ENCODE measurements at regions not wholly inside any gene's neighbourhood (a gene's known extent, or its start where the extent isn't known, plus 50 kb on each side); places are given as distances from the start of the nearest gene placed in this dataset.

GRCh38 chrY:13869611-13870010, 116.7 kb downstream of the VCY start:
- no peak overlapping the region for H3K27ac Mint-ChIP-seq
- DNase-seq (ENCODE audit: low spot score) (no peak), ATAC-seq (no peak)
- peaks cover 11% of the 10 kb centered on the region; the same call in 1 of the 2 replicates for H3K4me1 Mint-ChIP-seq
- peaks cover 43% of the 10 kb centered on the region for H3K36me3 Mint-ChIP-seq
- H3K9me3 Mint-ChIP-seq, result no peaks in the 10 kb centered on the region
- H3K4me3 Mint-ChIP-seq, result no peak overlapping the region
- ChIA-PET POLR2A (no interaction called here), CTCF (no interaction called here)
- TF ChIP-seq HMGA2 (CRISPR knock-in tag; IDR thresholded peaks at IDR 0.05) (no peak), FOXK1 (CRISPR knock-in tag; IDR thresholded peaks at IDR 0.05) (no peak), GABPB1 (CRISPR knock-in tag; IDR thresholded peaks at IDR 0.05) (no peak), ZNF423 (CRISPR knock-in tag; IDR thresholded peaks at IDR 0.05) (no peak), PREB (CRISPR knock-in tag; IDR thresholded peaks at IDR 0.05; ENCODE audit: borderline replicate concordance) (no peak), NFYB (CRISPR knock-in tag; conservative IDR thresholded peaks at IDR 0.05; ENCODE audit: low read depth) (no peak), RORB (CRISPR knock-in tag; IDR thresholded peaks at IDR 0.05) (no peak), KAT7 (CRISPR knock-in tag; IDR thresholded peaks at IDR 0.05; ENCODE audit: borderline replicate concordance) (no peak), ZNF263 (CRISPR knock-in tag; IDR thresholded peaks at IDR 0.05; ENCODE audit: low read depth) (no peak), ZNF232 (CRISPR knock-in tag; IDR thresholded peaks at IDR 0.05) (no peak), ZNF425 (CRISPR knock-in tag; conservative IDR thresholded peaks at IDR 0.05) (no peak), FOXP4 (CRISPR knock-in tag; IDR thresholded peaks at IDR 0.05) (no peak), ZNF416 (CRISPR knock-in tag; IDR thresholded peaks at IDR 0.05) (no peak), CDX4 (CRISPR knock-in tag; IDR thresholded peaks at IDR 0.05; ENCODE audit: borderline replicate concordance) (no peak), CBFB (CRISPR knock-in tag; IDR thresholded peaks at IDR 0.05; ENCODE audit: low read depth) (no peak), TCF7 (CRISPR knock-in tag; IDR thresholded peaks at IDR 0.05; ENCODE audit: low read depth) (no peak), JAZF1 (CRISPR knock-in tag; IDR thresholded peaks at IDR 0.05) (no peak), MYBL2 (CRISPR knock-in tag; IDR thresholded peaks at IDR 0.05) (no peak), ATF1 (CRISPR knock-in tag; IDR thresholded peaks at IDR 0.05) (no peak), ESRRA (CRISPR knock-in tag; IDR thresholded peaks at IDR 0.05; ENCODE audit: borderline replicate concordance) (no peak)
- no peaks in the 10 kb centered on the region for H3K27me3 Mint-ChIP-seq (ENCODE audit: low read depth)

- no peak for DNase-seq (ENCODE audit: low spot score)
- Mint-ChIP-seq H3K27ac (no peak overlapping the region), H3K36me3 (peaks cover 42% of the 10 kb centered on the region), H3K9me3 (no peaks in the 10 kb centered on the region), H3K4me1 (peaks cover 11% of the 10 kb centered on the region; the same call in 1 of the 2 replicates), H3K27me3 (ENCODE audit: low read depth) (no peaks in the 10 kb centered on the region), H3K4me3 (no peak overlapping the region)
- ChIA-PET POLR2A (no interaction called here), CTCF (no interaction called here)
- TF ChIP-seq EMX1 (CRISPR knock-in tag; IDR thresholded peaks at IDR 0.05) (no peak), OVOL2 (CRISPR knock-in tag; IDR thresholded peaks at IDR 0.05; ENCODE audit: borderline replicate concordance) (no peak), ESRRA (CRISPR knock-in tag; IDR thresholded peaks at IDR 0.05; ENCODE audit: borderline replicate concordance) (no peak), SMAD4 (CRISPR knock-in tag; IDR thresholded peaks at IDR 0.05) (no peak)
- ATAC-seq, result no peak
These were observed 114.8 kb downstream of the VCY start for GRCh38 chrY:13871426-13871825.

All from WTC11 (cell line).